ENCODE measurements at regions not wholly inside any gene's neighbourhood (a gene's known extent, or its start where the extent isn't known, plus 50 kb on each side); places are given as distances from the start of the nearest gene placed in this dataset.

DNA sequence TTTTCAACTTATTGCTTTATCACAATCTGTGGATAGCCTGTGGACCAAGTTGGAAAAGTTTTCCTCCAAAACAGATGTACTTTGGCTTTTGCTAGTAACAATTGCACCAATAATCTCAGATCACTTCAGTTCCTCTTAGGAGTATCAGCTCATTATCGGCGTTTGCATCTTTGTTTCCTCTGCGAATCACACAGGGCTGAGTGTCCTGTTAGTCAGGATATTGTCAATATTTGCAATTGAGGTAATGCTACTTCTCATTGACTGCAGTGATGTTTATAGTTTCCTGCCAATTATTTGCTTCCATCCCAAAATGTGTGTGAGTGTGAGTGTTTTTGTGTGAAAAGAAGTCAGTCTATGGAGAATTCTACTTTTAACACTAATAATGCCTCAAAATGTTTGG lies 545.0 kb downstream of the SI start:
- no peak overlapping the region for H3K4me2 ChIP-seq
- TF ChIP-seq JUND (IDR thresholded peaks at IDR 0.05) (no peak), FOSL2 (IDR thresholded peaks at IDR 0.05; ENCODE audit: borderline replicate concordance, low read depth) (no peak), GABPA (IDR thresholded peaks at IDR 0.05; ENCODE audit: low read depth) (no peak), RFX5 (IDR thresholded peaks at IDR 0.05; ENCODE audit: low read length) (no peak), FOXJ3 (CRISPR knock-in tag; IDR thresholded peaks at IDR 0.05) (no peak), ELF1 (IDR thresholded peaks at IDR 0.05) (no peak), YY1 (IDR thresholded peaks at IDR 0.05; ENCODE audit: low read depth) (no peak), MXI1 (IDR thresholded peaks at IDR 0.05; ENCODE audit: low read depth, low read length) (no peak), ZBTB33 (IDR thresholded peaks at IDR 0.05; ENCODE audit: borderline replicate concordance, low read depth) (no peak), RAD21 (IDR thresholded peaks at IDR 0.05; ENCODE audit: low read length) (no peak), POLR2AphosphoS5 (IDR thresholded peaks at IDR 0.05; ENCODE audit: low read depth, low read length) (no peak), EZH2phosphoT487 (IDR thresholded peaks at IDR 0.05; ENCODE audit: borderline replicate concordance, low read depth) (no peak)
- TF ChIP-seq, protein P1, sequence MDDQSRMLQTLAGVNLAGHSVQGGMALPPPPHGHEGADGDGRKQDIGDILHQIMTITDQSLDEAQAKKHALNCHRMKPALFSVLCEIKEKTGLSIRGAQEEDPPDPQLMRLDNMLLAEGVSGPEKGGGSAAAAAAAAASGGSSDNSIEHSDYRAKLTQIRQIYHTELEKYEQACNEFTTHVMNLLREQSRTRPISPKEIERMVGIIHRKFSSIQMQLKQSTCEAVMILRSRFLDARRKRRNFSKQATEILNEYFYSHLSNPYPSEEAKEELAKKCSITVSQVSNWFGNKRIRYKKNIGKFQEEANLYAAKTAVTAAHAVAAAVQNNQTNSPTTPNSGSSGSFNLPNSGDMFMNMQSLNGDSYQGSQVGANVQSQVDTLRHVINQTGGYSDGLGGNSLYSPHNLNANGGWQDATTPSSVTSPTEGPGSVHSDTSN (IDR thresholded peaks at IDR 0.05) = no peak
- no peaks in the 10 kb centered on the region for H4K20me1 ChIP-seq (ENCODE audit: insufficient read depth)
- H2AFZ ChIP-seq (ENCODE audit: low read depth) = no peak overlapping the region
- H3F3A ChIP-seq (replicated peaks; ENCODE audit: insufficient read depth) = no peaks in the 10 kb centered on the region
- H3K4me1 ChIP-seq (ENCODE audit: control insufficient read depth in 1 of 2, insufficient read depth in 2 of 2, low read depth in 1 of 2, low read length in 1 of 2) = no peaks in the 10 kb centered on the region
- H3K4me3 ChIP-seq (ENCODE audit: low read depth in 2 of 2, low read length in 1 of 2) = no peak overlapping the region
- H3K9me3 ChIP-seq = no peaks in the 10 kb centered on the region
- no peaks in the 10 kb centered on the region for H3K79me2 ChIP-seq (ENCODE audit: insufficient read depth)
- H3K9ac ChIP-seq = no peak overlapping the region
- WGBS (ENCODE audit: low lambda C conversion rate) = 36% methylated on average over 3 of the region's 3 CpGs
- DNase-seq = no peak
- H3K27me3 ChIP-seq (ENCODE audit: insufficient read depth) = no peaks in the 10 kb centered on the region
- H3K27ac ChIP-seq (ENCODE audit: low read depth in 2 of 2, low read length in 1 of 2) = no peak overlapping the region
- H3K36me3 ChIP-seq (replicated peaks in 1 of 2; ENCODE audit: control insufficient read depth in 1 of 2, insufficient read depth in 2 of 2, low read length in 1 of 2) = no peaks in the 10 kb centered on the region
- H3K9me2 ChIP-seq = no peaks in the 10 kb centered on the region
- ChIA-PET POLR2A (no interaction called here), CTCF (no interaction called here)

DNA sequence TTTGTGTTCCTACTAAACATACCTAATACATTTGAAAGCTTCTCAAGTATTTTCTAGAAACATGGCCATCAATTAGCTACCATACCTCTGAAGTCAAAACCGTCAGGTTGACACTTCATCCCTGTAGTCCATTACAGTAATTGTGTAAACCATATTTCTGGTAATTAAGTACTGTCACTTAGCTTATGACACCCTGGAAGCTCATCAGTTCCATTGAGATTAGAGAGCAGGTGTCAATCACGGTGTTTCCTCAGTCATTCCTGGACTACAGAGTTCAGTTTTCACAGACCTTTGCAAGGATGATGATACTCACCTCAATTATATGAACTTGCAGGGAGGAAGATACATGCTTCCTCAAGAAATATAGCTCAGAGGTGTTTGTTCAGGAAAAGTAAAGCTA lies 552.0 kb downstream of the SI start:
- Histone ChIP-seq H3K79me2 (ENCODE audit: insufficient read depth) (no peaks in the 10 kb centered on the region), H3F3A (replicated peaks; ENCODE audit: insufficient read depth) (no peaks in the 10 kb centered on the region), H2AFZ (ENCODE audit: low read depth) (no peak overlapping the region), H3K36me3 (replicated peaks in 1 of 2; ENCODE audit: control insufficient read depth in 1 of 2, insufficient read depth in 2 of 2, low read length in 1 of 2) (no peaks in the 10 kb centered on the region), H3K27ac (ENCODE audit: low read depth in 2 of 2, low read length in 1 of 2) (no peak overlapping the region), H3K27me3 (ENCODE audit: insufficient read depth) (no peaks in the 10 kb centered on the region), H4K20me1 (ENCODE audit: insufficient read depth) (no peaks in the 10 kb centered on the region), H3K4me1 (ENCODE audit: control insufficient read depth in 1 of 2, insufficient read depth in 2 of 2, low read depth in 1 of 2, low read length in 1 of 2) (no peaks in the 10 kb centered on the region), H3K9ac (no peak overlapping the region), H3K4me3 (ENCODE audit: low read depth in 2 of 2, low read length in 1 of 2) (no peak overlapping the region), H3K4me2 (no peak overlapping the region), H3K9me3 (no peaks in the 10 kb centered on the region), H3K9me2 (no peaks in the 10 kb centered on the region)
- ChIA-PET CTCF (no interaction called here), POLR2A (no interaction called here)
- WGBS (ENCODE audit: low lambda C conversion rate) = 17% methylated on average over 2 of the region's 2 CpGs
- no peak for DNase-seq
- TF ChIP-seq IRF3 (IDR thresholded peaks at IDR 0.05; ENCODE audit: low read depth, low read length) (no peak), RXRA (IDR thresholded peaks at IDR 0.05; ENCODE audit: borderline replicate concordance, low read depth) (no peak), FOSL2 (IDR thresholded peaks at IDR 0.05; ENCODE audit: borderline replicate concordance, low read depth) (no peak), GABPA (IDR thresholded peaks at IDR 0.05; ENCODE audit: low read depth) (no peak), USF1 (IDR thresholded peaks at IDR 0.05; ENCODE audit: borderline replicate concordance, low read depth) (no peak), FOXJ3 (CRISPR knock-in tag; IDR thresholded peaks at IDR 0.05) (no peak), TCF12 (IDR thresholded peaks at IDR 0.05) (no peak), JUND (IDR thresholded peaks at IDR 0.05) (no peak), TAF1 (IDR thresholded peaks at IDR 0.05; ENCODE audit: borderline replicate concordance, low read depth, low read length) (no peak), SIN3A (IDR thresholded peaks at IDR 0.05; ENCODE audit: borderline replicate concordance, low read depth, low read length) (no peak), RFX5 (IDR thresholded peaks at IDR 0.05; ENCODE audit: low read length) (no peak)
- TF ChIP-seq, protein P2, sequence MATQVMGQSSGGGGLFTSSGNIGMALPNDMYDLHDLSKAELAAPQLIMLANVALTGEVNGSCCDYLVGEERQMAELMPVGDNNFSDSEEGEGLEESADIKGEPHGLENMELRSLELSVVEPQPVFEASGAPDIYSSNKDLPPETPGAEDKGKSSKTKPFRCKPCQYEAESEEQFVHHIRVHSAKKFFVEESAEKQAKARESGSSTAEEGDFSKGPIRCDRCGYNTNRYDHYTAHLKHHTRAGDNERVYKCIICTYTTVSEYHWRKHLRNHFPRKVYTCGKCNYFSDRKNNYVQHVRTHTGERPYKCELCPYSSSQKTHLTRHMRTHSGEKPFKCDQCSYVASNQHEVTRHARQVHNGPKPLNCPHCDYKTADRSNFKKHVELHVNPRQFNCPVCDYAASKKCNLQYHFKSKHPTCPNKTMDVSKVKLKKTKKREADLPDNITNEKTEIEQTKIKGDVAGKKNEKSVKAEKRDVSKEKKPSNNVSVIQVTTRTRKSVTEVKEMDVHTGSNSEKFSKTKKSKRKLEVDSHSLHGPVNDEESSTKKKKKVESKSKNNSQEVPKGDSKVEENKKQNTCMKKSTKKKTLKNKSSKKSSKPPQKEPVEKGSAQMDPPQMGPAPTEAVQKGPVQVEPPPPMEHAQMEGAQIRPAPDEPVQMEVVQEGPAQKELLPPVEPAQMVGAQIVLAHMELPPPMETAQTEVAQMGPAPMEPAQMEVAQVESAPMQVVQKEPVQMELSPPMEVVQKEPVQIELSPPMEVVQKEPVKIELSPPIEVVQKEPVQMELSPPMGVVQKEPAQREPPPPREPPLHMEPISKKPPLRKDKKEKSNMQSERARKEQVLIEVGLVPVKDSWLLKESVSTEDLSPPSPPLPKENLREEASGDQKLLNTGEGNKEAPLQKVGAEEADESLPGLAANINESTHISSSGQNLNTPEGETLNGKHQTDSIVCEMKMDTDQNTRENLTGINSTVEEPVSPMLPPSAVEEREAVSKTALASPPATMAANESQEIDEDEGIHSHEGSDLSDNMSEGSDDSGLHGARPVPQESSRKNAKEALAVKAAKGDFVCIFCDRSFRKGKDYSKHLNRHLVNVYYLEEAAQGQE (IDR thresholded peaks at IDR 0.05; ENCODE audit: low read depth, low read length) = no peak

Data from SK-N-SH (cell line).